HL-60 (cell line): ENCODE measurements at regions not wholly inside any gene's neighbourhood (a gene's known extent, or its start where the extent isn't known, plus 50 kb on each side); places are given as distances from the start of the nearest gene placed in this dataset.

Experiments
- CTCF ChIP-seq: IDR thresholded peaks from one replicate; pipeline ENCODE4 v1.5.1; 2011; ENCODE audit warnings: low read length, control low read depth, inconsistent platforms; ENCODE audit not compliant: insufficient read depth
- POLR2AphosphoS5 ChIP-seq: IDR thresholded peaks from 2 replicates; pipeline ENCODE4 v1.6.1; 2012; ENCODE audit warnings: low read depth

GRCh38 chr9:90737742-90738141 lies 63.9 kb upstream of the SYK start:
- TF ChIP-seq CTCF (no peak), POLR2AphosphoS5 (no peak)
